BLaER1 (cell line): ENCODE measurements at regions not wholly inside any gene's neighbourhood (a gene's known extent, or its start where the extent isn't known, plus 50 kb on each side); places are given as distances from the start of the nearest gene placed in this dataset.

Experiments used
- H3K27ac ChIP-seq: shearing (Covaris generic); formaldehyde crosslinking; 2 replicates; pipeline ENCODE4 v1.8.1; 2022
- H3K27me3 ChIP-seq: shearing (Covaris generic); formaldehyde crosslinking; 2 replicates; pipeline ENCODE4 v1.8.1; 2022
- H3K36me3 ChIP-seq: shearing (Covaris generic); formaldehyde crosslinking; 2 replicates; pipeline ENCODE4 v1.8.1; 2022
- H3K4me1 ChIP-seq: shearing (Covaris generic); formaldehyde crosslinking; 2 replicates; pipeline ENCODE4 v1.8.1; 2022
- H3K4me2 ChIP-seq: shearing (Covaris generic); formaldehyde crosslinking; 2 replicates; pipeline ENCODE4 v1.8.1; 2022
- H3K4me3 ChIP-seq: shearing (Covaris generic); formaldehyde crosslinking; 2 replicates; pipeline ENCODE4 v1.8.1; 2022
- H3K9ac ChIP-seq: shearing (Covaris generic); formaldehyde crosslinking; 2 replicates; pipeline ENCODE4 v1.8.1; 2022
- H3K9me3 ChIP-seq: shearing (Covaris generic); formaldehyde crosslinking; 2 replicates; pipeline ENCODE4 v1.8.1; 2022
- H4K20me1 ChIP-seq: shearing (Covaris generic); formaldehyde crosslinking; 2 replicates; pipeline ENCODE4 v1.8.1; 2022
- Cebpa-rat ChIP-seq: shearing (Covaris generic); IDR thresholded peaks from 2 replicates; pipeline ENCODE4 v1.8.1; 2022

GRCh38 chr1:229114315-229114714, 156.6 kb upstream of the RAB4A start:
- Histone ChIP-seq H3K4me2 (peak overlapping the region; percentile 89), H3K4me1 (peaks cover 83% of the 10 kb centered on the region), H3K36me3 (no peaks in the 10 kb centered on the region), H3K27me3 (no peaks in the 10 kb centered on the region), H3K9me3 (peaks cover 8% of the 10 kb centered on the region), H3K9ac (no peak overlapping the region), H3K4me3 (no peak overlapping the region), H3K27ac (no peak overlapping the region), H4K20me1 (no peaks in the 10 kb centered on the region)
- TF ChIP-seq Cebpa-rat, result no peak

GRCh38 chr1:229114850-229115365, 156.0 kb upstream of the RAB4A start:
- Histone ChIP-seq H4K20me1 (no peaks in the 10 kb centered on the region), H3K4me2 (peak overlapping the region; percentile 89), H3K36me3 (no peaks in the 10 kb centered on the region), H3K9ac (no peak overlapping the region), H3K27ac (no peak overlapping the region), H3K4me1 (peaks cover 77% of the 10 kb centered on the region), H3K9me3 (peaks cover 14% of the 10 kb centered on the region), H3K27me3 (no peaks in the 10 kb centered on the region), H3K4me3 (no peak overlapping the region)
- no peak for TF ChIP-seq Cebpa-rat

DNA sequence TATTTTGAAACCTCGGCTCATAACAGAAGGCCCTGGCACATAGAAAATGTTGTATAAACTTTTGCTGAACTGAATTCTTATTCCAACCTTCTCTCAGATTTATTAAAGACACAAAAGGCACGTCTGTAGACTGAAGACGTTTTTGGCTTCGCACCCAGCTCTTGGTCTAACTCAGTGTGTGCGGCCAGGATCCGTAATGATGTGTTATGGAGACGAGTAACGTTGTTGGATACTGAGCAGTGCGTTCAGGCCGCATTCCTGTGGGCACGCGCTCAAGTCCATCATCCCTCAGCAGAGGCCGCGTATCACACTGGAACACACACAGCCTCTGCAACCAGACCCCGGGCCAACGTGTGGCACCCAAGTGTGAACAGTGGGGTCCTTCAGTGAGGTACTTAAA, 154.8 kb upstream of the RAB4A start:
- H3K27me3 ChIP-seq, result no peaks in the 10 kb centered on the region
- TF ChIP-seq Cebpa-rat, result no peak
- H3K4me1 ChIP-seq, result peaks cover 76% of the 10 kb centered on the region
- H3K4me2 ChIP-seq, result peak overlapping the region; percentile 89
- no peak overlapping the region for H3K9ac ChIP-seq
- no peaks in the 10 kb centered on the region for H4K20me1 ChIP-seq
- H3K4me3 ChIP-seq, result no peak overlapping the region
- H3K36me3 ChIP-seq, result no peaks in the 10 kb centered on the region
- H3K9me3 ChIP-seq, result peaks cover 17% of the 10 kb centered on the region
- H3K27ac ChIP-seq, result no peak overlapping the region

DNA sequence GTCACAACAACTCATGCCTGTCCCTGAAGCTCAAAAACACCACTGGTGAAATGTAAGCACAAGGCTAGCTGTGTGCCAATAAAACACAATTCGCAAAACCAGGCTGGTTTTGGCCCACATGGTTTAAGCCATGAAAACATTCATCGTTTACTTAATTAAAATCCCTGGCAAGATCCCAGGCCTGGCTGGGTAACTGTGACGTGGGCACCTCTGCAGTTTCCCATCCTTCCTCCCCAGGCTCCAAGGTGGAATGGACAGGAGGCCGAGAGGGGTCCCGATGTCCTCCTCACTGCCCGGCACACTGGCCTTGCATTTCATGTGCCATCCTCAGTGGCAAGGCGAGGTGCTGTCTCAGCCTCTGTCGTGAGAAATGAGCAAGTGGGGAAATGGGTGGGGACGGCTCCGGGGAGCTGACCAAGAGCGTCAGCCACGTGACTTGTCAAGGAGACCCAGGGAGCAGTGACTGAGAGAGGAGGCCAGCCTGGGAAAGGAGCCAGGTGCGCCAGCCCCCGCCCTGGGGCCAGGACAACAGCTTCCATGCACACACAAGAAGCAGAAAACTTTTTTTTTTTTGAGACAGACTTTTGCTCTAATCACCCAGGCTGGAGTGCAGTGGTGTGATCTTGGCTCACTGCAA, 153.1 kb upstream of the RAB4A start:
- Histone ChIP-seq H3K4me3 (peak overlapping the region; percentile 29), H3K27ac (peak overlapping the region; percentile 64), H3K36me3 (no peaks in the 10 kb centered on the region), H3K9ac (peak overlapping the region; percentile 18; the same call in 1 of the 2 replicates), H3K27me3 (no peaks in the 10 kb centered on the region), H4K20me1 (no peaks in the 10 kb centered on the region), H3K4me2 (peak overlapping the region; percentile 89), H3K9me3 (peaks cover 17% of the 10 kb centered on the region), H3K4me1 (peaks cover 84% of the 10 kb centered on the region)
- TF ChIP-seq Cebpa-rat, result no peak

DNA sequence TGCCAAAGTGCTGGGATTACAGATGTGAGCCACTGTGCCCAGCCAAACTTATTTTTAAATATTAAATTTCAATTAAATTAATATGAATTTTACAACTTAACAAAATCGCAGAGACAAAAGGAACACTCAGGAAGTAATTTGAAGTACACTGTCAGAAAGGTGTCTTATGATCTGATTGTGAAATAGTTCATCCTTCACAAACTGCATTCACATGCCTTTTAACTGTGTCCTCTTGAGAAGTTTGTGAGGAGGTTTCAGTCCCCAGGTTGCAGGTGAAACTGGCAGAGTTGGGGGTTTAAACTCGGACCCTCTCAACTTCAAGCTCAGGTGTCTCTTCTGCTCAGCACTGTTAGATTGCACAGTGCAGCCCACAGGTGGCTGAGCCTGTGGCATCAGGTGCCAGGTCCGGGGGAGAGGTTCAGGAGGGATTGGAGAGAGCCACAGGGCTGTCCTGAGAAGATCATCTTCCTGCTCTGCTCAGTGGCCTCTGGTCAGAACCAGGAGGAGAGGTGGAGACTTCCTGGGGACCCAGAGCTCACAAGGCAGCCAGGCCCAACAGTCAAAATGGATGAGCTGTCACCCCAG, 152.3 kb upstream of the RAB4A start:
- TF ChIP-seq Cebpa-rat, result no peak
- Histone ChIP-seq H3K27ac (no peak overlapping the region; the same call in 1 of the 2 replicates), H3K4me3 (0 out of 2 replicates have a peak overlapping the region, but pooled peaks have one; percentile 6), H3K9me3 (peaks cover 17% of the 10 kb centered on the region), H3K9ac (no peak overlapping the region), H3K27me3 (no peaks in the 10 kb centered on the region), H4K20me1 (no peaks in the 10 kb centered on the region), H3K4me2 (peak overlapping the region; percentile 89), H3K36me3 (no peaks in the 10 kb centered on the region), H3K4me1 (peaks cover 86% of the 10 kb centered on the region)

DNA sequence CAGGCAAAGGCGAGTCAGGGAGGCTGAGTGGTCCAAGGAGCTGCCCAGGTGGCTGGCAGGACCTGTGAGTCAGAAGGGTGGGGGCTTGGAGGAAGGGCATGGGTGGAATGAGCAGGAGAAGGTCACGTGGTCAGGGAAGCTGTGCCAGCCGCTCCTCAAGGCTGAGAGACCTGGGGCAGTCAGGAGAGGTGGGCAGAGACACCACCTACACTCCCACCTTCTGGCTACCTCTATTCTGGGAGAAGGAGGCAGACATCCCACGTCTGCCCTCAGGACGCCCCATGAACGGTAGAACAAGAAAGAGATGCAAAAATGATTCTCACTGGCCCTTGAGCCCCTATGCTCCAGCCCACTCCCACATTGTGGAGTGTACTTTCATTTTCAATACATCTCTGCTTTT, 151.8 kb upstream of the RAB4A start:
- H4K20me1 ChIP-seq, result no peaks in the 10 kb centered on the region
- H3K4me3 ChIP-seq, result 0 out of 2 replicates have a peak overlapping the region, but pooled peaks have one; percentile 6
- peaks cover 17% of the 10 kb centered on the region for H3K9me3 ChIP-seq
- TF ChIP-seq Cebpa-rat, result no peak
- no peaks in the 10 kb centered on the region for H3K27me3 ChIP-seq
- H3K4me1 ChIP-seq, result peaks cover 86% of the 10 kb centered on the region
- no peak overlapping the region; the same call in 1 of the 2 replicates for H3K4me2 ChIP-seq
- H3K9ac ChIP-seq, result no peak overlapping the region
- H3K36me3 ChIP-seq, result no peaks in the 10 kb centered on the region
- no peak overlapping the region; the same call in 1 of the 2 replicates for H3K27ac ChIP-seq

- peaks cover 17% of the 10 kb centered on the region for H3K9me3 ChIP-seq
- H3K4me1 ChIP-seq, result peaks cover 86% of the 10 kb centered on the region
- H3K4me3 ChIP-seq, result no peak overlapping the region
- no peak overlapping the region for H3K27ac ChIP-seq
- no peaks in the 10 kb centered on the region for H3K36me3 ChIP-seq
- H3K9ac ChIP-seq, result no peak overlapping the region
- H4K20me1 ChIP-seq, result no peaks in the 10 kb centered on the region
- H3K27me3 ChIP-seq, result no peaks in the 10 kb centered on the region
- no peak for TF ChIP-seq Cebpa-rat
- H3K4me2 ChIP-seq, result no peak overlapping the region
Measured at GRCh38 chr1:229119876-229120275, 151.0 kb upstream of the RAB4A start.

DNA sequence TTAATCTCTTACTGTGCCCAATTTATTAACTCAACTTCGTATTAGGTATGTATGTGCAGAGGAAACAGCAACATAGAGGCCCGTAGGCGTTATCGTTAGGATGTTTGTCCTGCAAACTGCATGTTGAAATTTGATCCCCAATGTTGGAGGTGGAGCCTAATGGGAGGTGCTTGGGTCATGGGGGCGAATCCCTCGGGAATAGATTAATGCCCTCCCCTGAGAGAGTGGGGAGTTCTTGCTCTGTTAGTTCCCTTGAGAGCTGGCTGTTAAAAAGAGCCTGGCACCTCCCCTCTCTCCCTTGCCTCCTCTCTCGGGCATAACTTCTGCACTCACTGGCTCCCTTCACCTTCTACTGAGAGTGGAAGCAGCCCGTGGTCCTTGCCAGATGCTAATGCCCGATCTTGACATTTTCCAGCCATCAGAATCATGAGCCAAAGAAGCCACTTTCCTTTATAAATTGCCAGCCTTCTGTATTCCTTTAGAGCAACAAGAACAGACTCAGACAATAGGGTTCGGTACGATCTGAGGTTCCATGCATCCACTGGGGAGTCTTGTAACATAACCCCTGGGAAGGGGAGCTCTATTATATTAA, 149.0 kb upstream of the RAB4A start:
- peaks cover 17% of the 10 kb centered on the region for H3K9me3 ChIP-seq
- no peaks in the 10 kb centered on the region for H3K36me3 ChIP-seq
- H3K4me2 ChIP-seq, result peak overlapping the region; percentile 57
- H4K20me1 ChIP-seq, result no peaks in the 10 kb centered on the region
- TF ChIP-seq Cebpa-rat, result no peak
- no peak overlapping the region for H3K4me3 ChIP-seq
- no peak overlapping the region for H3K9ac ChIP-seq
- no peaks in the 10 kb centered on the region for H3K27me3 ChIP-seq
- peaks cover 69% of the 10 kb centered on the region for H3K4me1 ChIP-seq
- H3K27ac ChIP-seq, result no peak overlapping the region

DNA sequence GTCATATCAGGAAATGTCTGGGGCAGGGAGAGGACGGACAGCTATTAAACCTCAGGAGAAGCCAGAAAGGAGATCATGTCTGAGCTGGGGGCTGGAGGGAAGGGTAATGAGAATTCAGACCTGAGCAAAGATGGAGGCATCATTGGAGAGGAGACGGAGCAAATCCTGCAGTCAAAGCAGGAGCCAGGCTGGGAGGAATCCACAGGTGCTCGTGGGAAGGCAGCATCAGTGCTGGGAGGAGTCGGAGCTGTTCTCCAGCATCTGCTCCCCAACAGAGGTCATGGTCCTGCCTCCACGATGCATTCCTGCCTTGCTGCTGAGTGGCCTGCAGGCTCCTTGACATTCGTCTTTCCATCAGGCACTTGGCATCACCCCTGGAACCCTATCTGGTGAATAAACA, 148.3 kb upstream of the RAB4A start:
- no peak for TF ChIP-seq Cebpa-rat
- Histone ChIP-seq H3K9me3 (peaks cover 17% of the 10 kb centered on the region), H3K4me2 (peak overlapping the region; percentile 57), H3K27me3 (no peaks in the 10 kb centered on the region), H4K20me1 (no peaks in the 10 kb centered on the region), H3K27ac (no peak overlapping the region), H3K36me3 (no peaks in the 10 kb centered on the region), H3K4me3 (no peak overlapping the region), H3K9ac (no peak overlapping the region), H3K4me1 (peaks cover 69% of the 10 kb centered on the region)

GRCh38 chr1:229124116-229124515, 146.8 kb upstream of the RAB4A start:
- no peaks in the 10 kb centered on the region for H4K20me1 ChIP-seq
- no peaks in the 10 kb centered on the region for H3K27me3 ChIP-seq
- TF ChIP-seq Cebpa-rat, result no peak
- H3K4me2 ChIP-seq, result peak overlapping the region; percentile 36
- H3K27ac ChIP-seq, result no peak overlapping the region
- no peaks in the 10 kb centered on the region for H3K36me3 ChIP-seq
- peaks cover 72% of the 10 kb centered on the region for H3K4me1 ChIP-seq
- H3K4me3 ChIP-seq, result no peak overlapping the region
- H3K9ac ChIP-seq, result no peak overlapping the region
- H3K9me3 ChIP-seq, result peaks cover 12% of the 10 kb centered on the region
